Right lobe of liver (tissue), 4 donors: ENCODE measurements at regions not wholly inside any gene's neighbourhood (a gene's known extent, or its start where the extent isn't known, plus 50 kb on each side); places are given as distances from the start of the nearest gene placed in this dataset.

Experiments used
- CTCF ChIP-seq, 4 donors: fragments of 200-600 bp in 3 of 4; fragments of 450-650 bp in 1 of 4; IDR thresholded peaks; one replicate each; pipeline versions ENCODE4 v1.5.1 to v1.8.0; 2016 to 2022; ENCODE audit warnings: antibody characterized with exemption in 4 of 4, mild to moderate bottlenecking in 2 of 4
- POLR2A ChIP-seq: fragments of 450-650 bp; IDR thresholded peaks from one replicate; pipeline ENCODE4 v1.6.1; 2017; ENCODE audit warnings: antibody characterized with exemption, mild to moderate bottlenecking
- donor health status: DM: no; HTN: no; CAD: no.
- donor health status: DM: no; HTN: no; CAD: no.
- donor health status: DM: no; HTN: yes; CAD: no.

DNA sequence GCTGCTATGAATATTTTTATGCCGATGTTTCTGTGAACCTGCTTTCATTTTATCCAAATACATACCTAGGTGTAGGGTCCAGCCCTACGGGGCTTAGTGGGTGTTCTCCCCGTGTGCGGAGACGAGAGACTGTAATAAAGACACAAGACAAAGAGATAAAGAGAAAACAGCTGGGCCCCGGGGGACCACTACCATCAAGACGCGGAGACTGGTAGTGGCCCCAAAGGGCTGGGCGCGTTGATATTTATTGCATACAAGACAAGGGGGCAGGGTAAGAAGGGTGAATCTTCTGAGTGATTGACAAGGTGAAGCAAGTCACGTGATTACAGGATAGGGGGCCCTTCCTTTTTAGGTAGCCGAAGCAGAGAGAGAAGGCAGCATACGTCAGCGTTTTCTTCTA, 920.1 kb downstream of the BRD1 start:
- TF ChIP-seq CTCF (IDR thresholded peaks at IDR 0.05) = no peak
- no peak for TF ChIP-seq POLR2A
